K562 (cell line): ENCODE measurements at regions not wholly inside any gene's neighbourhood (a gene's known extent, or its start where the extent isn't known, plus 50 kb on each side); places are given as distances from the start of the nearest gene placed in this dataset.

ENCODE experiments used
- ELF4 ChIP-seq: fragments of 450-650 bp; formaldehyde crosslinking; IDR thresholded peaks from 2 replicates; pipeline ENCODE4 v1.4.0; 2022; ENCODE audit warnings: missing genetic modification characterization
- GATAD2A ChIP-seq: fragments of 450-650 bp; IDR thresholded peaks from 2 replicates; pipeline ENCODE4 v1.6.1; 2017
- HMGN3 ChIP-seq: IDR thresholded peaks from 2 replicates; pipeline ENCODE4 v1.6.1; 2011; ENCODE audit warnings: borderline replicate concordance, low read depth, mild to moderate bottlenecking, mixed read lengths, low read length; ENCODE audit not compliant: insufficient read length; ENCODE audit errors: extremely low read depth
- MAFF ChIP-seq: IDR thresholded peaks from 2 replicates; pipeline ENCODE4 v1.6.1; 2012; ENCODE audit warnings: low read length, improper control_type of control experiment
- NR3C1 ChIP-seq: sonication (generic); formaldehyde crosslinking; IDR thresholded peaks from 2 replicates; pipeline ENCODE4 v1.8.1; 2022; ENCODE audit warnings: missing genetic modification reagents
- PTTG1 ChIP-seq: fragments of 450-650 bp; IDR thresholded peaks from 2 replicates; pipeline ENCODE4 v1.6.1; 2016; ENCODE audit warnings: low read depth, mild to moderate bottlenecking, missing genetic modification characterization, missing compliant biosample characterization
- RUNX1 ChIP-seq: sonication (generic); IDR thresholded peaks from 2 replicates; pipeline ENCODE4 v1.6.1; 2016; ENCODE audit warnings: antibody characterized with exemption, low read depth
- SIN3A ChIP-seq, 2 experiments: fragments of 150-350 bp in 1 of 2; IDR thresholded peaks; 2 replicates each; pipeline ENCODE4 v1.6.1; 2011 to 2016; ENCODE audit warnings: borderline replicate concordance in 2 of 2, low read depth in 2 of 2, low read length in 2 of 2, mild to moderate bottlenecking in 2 of 2, moderate library complexity in 2 of 2; ENCODE audit not compliant: control insufficient read depth in 1 of 2
- SUPT5H ChIP-seq: fragments of 450-650 bp; IDR thresholded peaks from 2 replicates; pipeline ENCODE4 v1.6.1; 2016
- TCF7L2 ChIP-seq: fragments of 150-350 bp; IDR thresholded peaks from 2 replicates; pipeline ENCODE4 v1.6.1; 2016; ENCODE audit warnings: low read depth, mild to moderate bottlenecking, low read length, moderate library complexity
- ZC3H4 ChIP-seq: sonication (generic); formaldehyde crosslinking; IDR thresholded peaks from 2 replicates; pipeline ENCODE4 v1.9.0; 2021; ENCODE audit warnings: missing genetic modification reagents, borderline replicate concordance
- ZFP36 ChIP-seq: fragments of 150-350 bp; IDR thresholded peaks from 2 replicates; pipeline ENCODE4 v1.6.1; 2018; ENCODE audit warnings: low read length, low read depth; ENCODE audit not compliant: partially characterized antibody
- ZSCAN29 ChIP-seq: fragments of 450-650 bp; IDR thresholded peaks from 2 replicates; pipeline ENCODE4 v1.6.1; 2017
- TF ChIP-seq, protein P1 (sequence below): IDR thresholded peaks from 3 replicates; pipeline ENCODE4 v1.6.1; 2011; ENCODE audit warnings: borderline replicate concordance, mild to moderate bottlenecking, moderate library complexity; ENCODE audit not compliant: insufficient read length; ENCODE audit errors: extremely low read depth
- TF ChIP-seq, protein P2 (sequence below): fragments of 250-450 bp; sonication (Bioruptor Pico); IDR thresholded peaks from 2 replicates; pipeline ENCODE4 v1.4.0; 2020
- TF ChIP-seq, protein P3 (sequence below): fragments of 250-450 bp; sonication (Bioruptor Pico); IDR thresholded peaks from 2 replicates; pipeline ENCODE4 v1.4.0; 2020; ENCODE audit warnings: mild to moderate bottlenecking, moderate library complexity, borderline replicate concordance

DNA sequence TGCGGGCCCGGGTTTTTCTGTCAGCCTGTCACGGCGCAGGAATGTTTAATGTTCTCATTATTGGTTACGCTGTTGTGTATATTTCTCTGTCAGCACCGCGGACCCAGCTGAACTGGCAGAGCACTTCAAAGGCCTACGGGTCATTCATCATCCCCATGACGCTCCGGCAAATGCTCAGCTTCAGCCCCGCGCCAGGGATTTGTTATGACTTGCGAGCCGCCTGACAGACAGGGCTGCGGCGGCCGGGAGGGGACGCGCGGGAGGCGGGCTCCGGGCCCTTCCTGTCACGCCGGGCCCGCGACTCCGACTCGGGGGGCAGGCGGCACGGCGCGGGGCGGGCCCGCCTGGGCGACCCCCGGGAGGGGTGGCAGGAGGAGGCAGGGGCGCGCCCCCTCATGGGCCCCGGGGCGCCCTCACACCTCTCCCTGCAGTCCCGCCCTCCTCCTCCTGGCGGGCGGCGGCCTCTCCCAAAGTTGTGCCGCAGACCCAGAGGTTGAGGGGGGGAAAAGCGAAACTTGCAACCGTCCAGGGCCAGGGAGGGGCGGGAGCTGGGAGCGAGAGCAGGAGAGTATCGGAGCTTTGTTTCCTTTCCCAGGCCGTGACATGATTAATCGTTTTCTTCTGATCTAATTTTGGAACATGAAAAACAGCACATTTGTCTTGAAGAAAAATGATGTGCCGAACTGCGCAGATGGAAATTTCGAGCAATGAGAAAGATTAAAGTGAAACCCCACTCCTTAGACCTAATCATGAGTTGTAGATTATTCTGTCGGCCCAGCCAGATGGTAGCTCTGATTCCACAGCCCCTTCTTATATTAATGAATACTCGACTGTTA is 59.3 kb upstream of the COMTD1 start (continued):
- peak; percentile 89 for TF ChIP-seq TCF7L2
- TF ChIP-seq, protein P1, sequence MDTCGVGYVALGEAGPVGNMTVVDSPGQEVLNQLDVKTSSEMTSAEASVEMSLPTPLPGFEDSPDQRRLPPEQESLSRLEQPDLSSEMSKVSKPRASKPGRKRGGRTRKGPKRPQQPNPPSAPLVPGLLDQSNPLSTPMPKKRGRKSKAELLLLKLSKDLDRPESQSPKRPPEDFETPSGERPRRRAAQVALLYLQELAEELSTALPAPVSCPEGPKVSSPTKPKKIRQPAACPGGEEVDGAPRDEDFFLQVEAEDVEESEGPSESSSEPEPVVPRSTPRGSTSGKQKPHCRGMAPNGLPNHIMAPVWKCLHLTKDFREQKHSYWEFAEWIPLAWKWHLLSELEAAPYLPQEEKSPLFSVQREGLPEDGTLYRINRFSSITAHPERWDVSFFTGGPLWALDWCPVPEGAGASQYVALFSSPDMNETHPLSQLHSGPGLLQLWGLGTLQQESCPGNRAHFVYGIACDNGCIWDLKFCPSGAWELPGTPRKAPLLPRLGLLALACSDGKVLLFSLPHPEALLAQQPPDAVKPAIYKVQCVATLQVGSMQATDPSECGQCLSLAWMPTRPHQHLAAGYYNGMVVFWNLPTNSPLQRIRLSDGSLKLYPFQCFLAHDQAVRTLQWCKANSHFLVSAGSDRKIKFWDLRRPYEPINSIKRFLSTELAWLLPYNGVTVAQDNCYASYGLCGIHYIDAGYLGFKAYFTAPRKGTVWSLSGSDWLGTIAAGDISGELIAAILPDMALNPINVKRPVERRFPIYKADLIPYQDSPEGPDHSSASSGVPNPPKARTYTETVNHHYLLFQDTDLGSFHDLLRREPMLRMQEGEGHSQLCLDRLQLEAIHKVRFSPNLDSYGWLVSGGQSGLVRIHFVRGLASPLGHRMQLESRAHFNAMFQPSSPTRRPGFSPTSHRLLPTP, result no peak
- TF ChIP-seq ZSCAN29, result no peak
- no peak for TF ChIP-seq ELF4
- TF ChIP-seq PTTG1, result no peak
- no peak for TF ChIP-seq ZFP36
- peak; percentile 86 for TF ChIP-seq HMGN3
- no peak for TF ChIP-seq NR3C1 (CRISPR knock-in tag)
- TF ChIP-seq RUNX1, result no peak
- no peak for TF ChIP-seq GATAD2A
- TF ChIP-seq ZC3H4 (CRISPR knock-in tag), result no peak
- no peak for TF ChIP-seq MAFF
- TF ChIP-seq, protein P2, sequence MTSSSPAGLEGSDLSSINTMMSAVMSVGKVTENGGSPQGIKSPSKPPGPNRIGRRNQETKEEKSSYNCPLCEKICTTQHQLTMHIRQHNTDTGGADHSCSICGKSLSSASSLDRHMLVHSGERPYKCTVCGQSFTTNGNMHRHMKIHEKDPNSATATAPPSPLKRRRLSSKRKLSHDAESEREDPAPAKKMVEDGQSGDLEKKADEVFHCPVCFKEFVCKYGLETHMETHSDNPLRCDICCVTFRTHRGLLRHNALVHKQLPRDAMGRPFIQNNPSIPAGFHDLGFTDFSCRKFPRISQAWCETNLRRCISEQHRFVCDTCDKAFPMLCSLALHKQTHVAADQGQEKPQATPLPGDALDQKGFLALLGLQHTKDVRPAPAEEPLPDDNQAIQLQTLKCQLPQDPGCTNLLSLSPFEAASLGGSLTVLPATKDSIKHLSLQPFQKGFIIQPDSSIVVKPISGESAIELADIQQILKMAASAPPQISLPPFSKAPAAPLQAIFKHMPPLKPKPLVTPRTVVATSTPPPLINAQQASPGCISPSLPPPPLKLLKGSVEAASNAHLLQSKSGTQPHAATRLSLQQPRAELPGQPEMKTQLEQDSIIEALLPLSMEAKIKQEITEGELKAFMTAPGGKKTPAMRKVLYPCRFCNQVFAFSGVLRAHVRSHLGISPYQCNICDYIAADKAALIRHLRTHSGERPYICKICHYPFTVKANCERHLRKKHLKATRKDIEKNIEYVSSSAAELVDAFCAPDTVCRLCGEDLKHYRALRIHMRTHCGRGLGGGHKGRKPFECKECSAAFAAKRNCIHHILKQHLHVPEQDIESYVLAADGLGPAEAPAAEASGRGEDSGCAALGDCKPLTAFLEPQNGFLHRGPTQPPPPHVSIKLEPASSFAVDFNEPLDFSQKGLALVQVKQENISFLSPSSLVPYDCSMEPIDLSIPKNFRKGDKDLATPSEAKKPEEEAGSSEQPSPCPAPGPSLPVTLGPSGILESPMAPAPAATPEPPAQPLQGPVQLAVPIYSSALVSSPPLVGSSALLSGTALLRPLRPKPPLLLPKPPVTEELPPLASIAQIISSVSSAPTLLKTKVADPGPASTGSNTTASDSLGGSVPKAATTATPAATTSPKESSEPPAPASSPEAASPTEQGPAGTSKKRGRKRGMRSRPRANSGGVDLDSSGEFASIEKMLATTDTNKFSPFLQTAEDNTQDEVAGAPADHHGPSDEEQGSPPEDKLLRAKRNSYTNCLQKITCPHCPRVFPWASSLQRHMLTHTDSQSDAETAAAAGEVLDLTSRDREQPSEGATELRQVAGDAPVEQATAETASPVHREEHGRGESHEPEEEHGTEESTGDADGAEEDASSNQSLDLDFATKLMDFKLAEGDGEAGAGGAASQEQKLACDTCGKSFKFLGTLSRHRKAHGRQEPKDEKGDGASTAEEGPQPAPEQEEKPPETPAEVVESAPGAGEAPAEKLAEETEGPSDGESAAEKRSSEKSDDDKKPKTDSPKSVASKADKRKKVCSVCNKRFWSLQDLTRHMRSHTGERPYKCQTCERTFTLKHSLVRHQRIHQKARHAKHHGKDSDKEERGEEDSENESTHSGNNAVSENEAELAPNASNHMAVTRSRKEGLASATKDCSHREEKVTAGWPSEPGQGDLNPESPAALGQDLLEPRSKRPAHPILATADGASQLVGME (CRISPR knock-in tag), result no peak
- TF ChIP-seq SIN3A (IDR thresholded peaks at IDR 0.05; ENCODE audit: borderline replicate concordance in 2 of 2, control insufficient read depth in 1 of 2, low read depth in 2 of 2, low read length in 2 of 2), result no peak; a peak in 1 of 4 replicates
- TF ChIP-seq, protein P3, sequence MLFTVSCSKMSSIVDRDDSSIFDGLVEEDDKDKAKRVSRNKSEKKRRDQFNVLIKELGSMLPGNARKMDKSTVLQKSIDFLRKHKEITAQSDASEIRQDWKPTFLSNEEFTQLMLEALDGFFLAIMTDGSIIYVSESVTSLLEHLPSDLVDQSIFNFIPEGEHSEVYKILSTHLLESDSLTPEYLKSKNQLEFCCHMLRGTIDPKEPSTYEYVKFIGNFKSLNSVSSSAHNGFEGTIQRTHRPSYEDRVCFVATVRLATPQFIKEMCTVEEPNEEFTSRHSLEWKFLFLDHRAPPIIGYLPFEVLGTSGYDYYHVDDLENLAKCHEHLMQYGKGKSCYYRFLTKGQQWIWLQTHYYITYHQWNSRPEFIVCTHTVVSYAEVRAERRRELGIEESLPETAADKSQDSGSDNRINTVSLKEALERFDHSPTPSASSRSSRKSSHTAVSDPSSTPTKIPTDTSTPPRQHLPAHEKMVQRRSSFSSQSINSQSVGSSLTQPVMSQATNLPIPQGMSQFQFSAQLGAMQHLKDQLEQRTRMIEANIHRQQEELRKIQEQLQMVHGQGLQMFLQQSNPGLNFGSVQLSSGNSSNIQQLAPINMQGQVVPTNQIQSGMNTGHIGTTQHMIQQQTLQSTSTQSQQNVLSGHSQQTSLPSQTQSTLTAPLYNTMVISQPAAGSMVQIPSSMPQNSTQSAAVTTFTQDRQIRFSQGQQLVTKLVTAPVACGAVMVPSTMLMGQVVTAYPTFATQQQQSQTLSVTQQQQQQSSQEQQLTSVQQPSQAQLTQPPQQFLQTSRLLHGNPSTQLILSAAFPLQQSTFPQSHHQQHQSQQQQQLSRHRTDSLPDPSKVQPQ (CRISPR knock-in tag), result no peak
- TF ChIP-seq SUPT5H, result no peak
